ENCODE measurements at regions not wholly inside any gene's neighbourhood (a gene's known extent, or its start where the extent isn't known, plus 50 kb on each side); places are given as distances from the start of the nearest gene placed in this dataset.

DNA sequence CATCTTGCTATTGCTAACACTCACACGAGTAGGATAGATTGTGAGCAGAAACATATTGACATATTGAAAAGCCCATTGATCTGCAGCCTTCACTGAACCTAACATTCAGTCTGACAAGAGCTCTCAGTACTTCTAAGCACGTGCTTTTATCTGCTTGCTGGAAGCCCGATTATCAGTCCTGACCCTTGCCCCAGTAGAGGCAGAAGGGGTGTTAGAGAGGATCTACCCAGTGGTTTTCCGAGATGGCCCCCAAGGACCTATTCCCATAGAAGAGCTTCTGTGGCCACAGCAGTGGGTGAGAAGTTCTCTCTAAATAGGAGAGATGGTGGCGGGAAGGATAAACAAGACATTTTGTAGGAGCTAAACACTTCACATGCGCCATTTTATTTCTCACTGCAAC is 290.9 kb upstream of the MAF start:
- TF ChIP-seq POLR2A (IDR thresholded peaks at IDR 0.05): no peak
- TF ChIP-seq POLR2AphosphoS5 (IDR thresholded peaks at IDR 0.05): no peak
- no peak for TF ChIP-seq EP300 (IDR thresholded peaks at IDR 0.05)
- no peak for TF ChIP-seq CTCF (IDR thresholded peaks at IDR 0.05)

DNA sequence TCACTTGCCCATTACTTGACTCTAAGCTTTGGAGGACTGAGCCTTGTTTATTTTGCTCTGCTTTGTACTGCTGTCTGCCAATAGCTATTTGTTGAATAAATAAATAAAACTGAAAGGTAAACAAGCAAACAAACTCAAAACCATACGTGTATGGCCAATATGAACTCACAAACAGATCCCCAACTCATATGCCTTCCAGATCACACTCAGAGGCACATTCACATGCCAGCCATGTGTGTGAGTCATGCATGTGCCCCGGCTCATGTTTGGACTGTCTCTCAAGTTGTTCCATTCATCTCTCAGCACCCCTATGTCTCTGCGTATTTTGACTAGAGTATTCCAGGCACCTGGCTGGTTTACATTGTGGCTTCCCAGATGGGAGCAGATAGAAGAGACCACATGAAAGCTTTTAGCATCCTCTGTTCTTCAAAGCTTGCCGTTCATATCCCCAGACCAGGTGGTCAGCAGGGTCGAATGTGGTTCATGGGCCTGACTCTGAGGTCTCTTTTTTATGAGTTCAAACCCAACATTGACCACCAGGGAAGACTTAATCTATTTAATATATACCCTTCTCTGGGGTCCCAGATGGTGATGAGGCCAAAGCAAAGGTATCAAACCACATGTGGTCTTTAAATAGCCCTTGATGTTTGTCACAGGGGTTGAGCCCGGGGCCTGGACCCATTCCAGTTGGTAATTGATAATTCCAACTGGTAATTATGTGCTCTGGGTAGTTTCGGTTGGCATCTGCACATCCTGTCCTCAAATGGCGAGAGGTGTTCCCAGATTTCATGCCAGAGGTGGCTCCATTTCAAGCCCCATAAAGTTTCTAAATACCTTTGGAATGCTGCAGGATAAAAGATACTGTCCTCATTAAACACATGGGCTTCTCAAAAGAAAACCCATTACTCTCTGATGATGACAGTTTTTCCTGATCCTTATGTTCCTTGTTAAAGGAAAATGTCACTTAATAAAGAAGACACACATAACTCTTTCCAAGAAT is 287.3 kb upstream of the MAF start:
- DNase-seq: no peak
- no peaks in the 10 kb centered on the region for H3K27me3 ChIP-seq
- WGBS, 5 donors: 65 to 82% (median 73%) methylated on average over 8 of the region's 8 CpGs
- H3K4me1 ChIP-seq: no peaks in the 10 kb centered on the region
- intact Hi-C loops (cut with DNase I; ENCODE audit: low total_unique reads): no loop called here
- no peak overlapping the region for H3K27ac ChIP-seq
- TF ChIP-seq POLR2AphosphoS5 (IDR thresholded peaks at IDR 0.05) (no peak), EP300 (IDR thresholded peaks at IDR 0.05) (no peak), CTCF (IDR thresholded peaks at IDR 0.05) (no peak), POLR2A (IDR thresholded peaks at IDR 0.05) (no peak)
- H3K36me3 ChIP-seq: no peaks in the 10 kb centered on the region
- H3K4me3 ChIP-seq: no peak overlapping the region
- no peaks in the 10 kb centered on the region for H3K9me3 ChIP-seq

More for the DNA sequence above, 290.9 kb upstream of the MAF start:
- WGBS, 5 donors: 70 to 86% (median 74%) methylated on average over 6 of the region's 6 CpGs
- Histone ChIP-seq H3K27ac (no peak overlapping the region), H3K36me3 (no peaks in the 10 kb centered on the region), H3K27me3 (no peaks in the 10 kb centered on the region), H3K4me1 (no peaks in the 10 kb centered on the region), H3K4me3 (no peak overlapping the region), H3K9me3 (no peaks in the 10 kb centered on the region)
- intact Hi-C loops (cut with DNase I; ENCODE audit: low total_unique reads): no loop called here
- no peak for DNase-seq

- no peak overlapping the region for H3K27ac ChIP-seq
- H3K4me1 ChIP-seq: no peaks in the 10 kb centered on the region
- intact Hi-C loops (cut with DNase I; ENCODE audit: low total_unique reads): no loop called here
- H3K27me3 ChIP-seq: no peaks in the 10 kb centered on the region
- no peak for TF ChIP-seq POLR2AphosphoS5 (IDR thresholded peaks at IDR 0.05)
- TF ChIP-seq CTCF (IDR thresholded peaks at IDR 0.05): no peak
- no peak for TF ChIP-seq POLR2A (IDR thresholded peaks at IDR 0.05)
- TF ChIP-seq EP300 (IDR thresholded peaks at IDR 0.05): no peak
- H3K4me3 ChIP-seq: no peak overlapping the region
- H3K36me3 ChIP-seq: no peaks in the 10 kb centered on the region
- H3K9me3 ChIP-seq: no peaks in the 10 kb centered on the region
- WGBS, 5 donors: 80 to 85% (median 83%) methylated on average over 7 of the region's 7 CpGs
- no peak for DNase-seq
These were observed 284.8 kb upstream of the MAF start for GRCh38 chr16:79885320-79885719.

DNA sequence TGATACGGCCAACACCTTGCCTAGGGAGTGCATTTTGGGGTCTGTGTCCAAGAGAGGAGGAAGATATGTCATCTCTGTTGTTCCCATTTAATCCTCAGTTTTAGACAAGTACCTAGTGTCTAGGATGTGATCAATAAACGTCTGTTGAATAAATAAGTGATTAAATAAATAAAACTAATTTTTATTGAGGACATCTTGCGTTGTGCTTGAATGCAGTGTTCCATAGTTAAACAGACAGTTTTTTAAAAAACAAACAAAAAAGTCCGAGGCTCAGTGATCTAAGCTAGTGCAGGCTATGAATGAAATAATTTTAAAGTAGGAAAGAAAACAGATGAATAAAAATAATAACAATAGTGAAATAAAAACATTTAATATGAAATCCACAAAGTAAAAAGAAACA is 283.0 kb upstream of the MAF start:
- Histone ChIP-seq H3K36me3 (no peaks in the 10 kb centered on the region), H3K4me3 (no peak overlapping the region), H3K9me3 (no peaks in the 10 kb centered on the region), H3K4me1 (no peaks in the 10 kb centered on the region), H3K27ac (no peak overlapping the region), H3K27me3 (no peaks in the 10 kb centered on the region)
- TF ChIP-seq POLR2AphosphoS5 (IDR thresholded peaks at IDR 0.05) (no peak), CTCF (IDR thresholded peaks at IDR 0.05) (no peak), POLR2A (IDR thresholded peaks at IDR 0.05) (no peak), EP300 (IDR thresholded peaks at IDR 0.05) (no peak)
- intact Hi-C loops (cut with DNase I; ENCODE audit: low total_unique reads): no loop called here
- WGBS, 5 donors: 66 to 73% (median 67%) methylated on average over 4 of the region's 4 CpGs
- DNase-seq: no peak
